ENCODE measurements at regions not wholly inside any gene's neighbourhood (a gene's known extent, or its start where the extent isn't known, plus 50 kb on each side); places are given as distances from the start of the nearest gene placed in this dataset.
A peak's percentile ranks its signal among the peaks of the same experiment; 100 is the strongest.

DNA sequence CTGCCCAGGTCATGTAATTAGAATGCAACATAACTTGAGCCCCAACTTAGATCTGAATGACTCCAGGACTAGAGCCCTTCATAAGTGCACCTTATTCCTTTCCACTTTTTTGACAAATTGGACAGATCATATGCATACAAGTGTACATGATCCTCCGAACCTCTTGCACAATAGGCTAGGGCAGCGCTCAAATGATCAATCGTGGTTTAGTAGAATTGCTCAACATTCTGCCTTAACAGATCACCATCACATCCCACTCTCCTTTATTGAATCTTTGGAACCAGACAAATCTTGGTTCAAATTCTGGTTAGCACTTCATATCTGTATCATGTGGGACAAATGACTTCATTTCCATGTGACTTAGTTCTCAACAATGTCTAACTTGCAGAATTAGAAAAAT lies 106.8 kb upstream of the CDIN1 start:
- no peaks in the 10 kb centered on the region for H3K27me3 ChIP-seq (ENCODE audit: control insufficient read depth, insufficient read depth, low read length)
- H3K36me3 ChIP-seq (ENCODE audit: control insufficient read depth, insufficient read depth, low read length): no peaks in the 10 kb centered on the region
- H3K4me3 ChIP-seq (ENCODE audit: low read depth, low read length): no peak overlapping the region
- TF ChIP-seq, protein P1, sequence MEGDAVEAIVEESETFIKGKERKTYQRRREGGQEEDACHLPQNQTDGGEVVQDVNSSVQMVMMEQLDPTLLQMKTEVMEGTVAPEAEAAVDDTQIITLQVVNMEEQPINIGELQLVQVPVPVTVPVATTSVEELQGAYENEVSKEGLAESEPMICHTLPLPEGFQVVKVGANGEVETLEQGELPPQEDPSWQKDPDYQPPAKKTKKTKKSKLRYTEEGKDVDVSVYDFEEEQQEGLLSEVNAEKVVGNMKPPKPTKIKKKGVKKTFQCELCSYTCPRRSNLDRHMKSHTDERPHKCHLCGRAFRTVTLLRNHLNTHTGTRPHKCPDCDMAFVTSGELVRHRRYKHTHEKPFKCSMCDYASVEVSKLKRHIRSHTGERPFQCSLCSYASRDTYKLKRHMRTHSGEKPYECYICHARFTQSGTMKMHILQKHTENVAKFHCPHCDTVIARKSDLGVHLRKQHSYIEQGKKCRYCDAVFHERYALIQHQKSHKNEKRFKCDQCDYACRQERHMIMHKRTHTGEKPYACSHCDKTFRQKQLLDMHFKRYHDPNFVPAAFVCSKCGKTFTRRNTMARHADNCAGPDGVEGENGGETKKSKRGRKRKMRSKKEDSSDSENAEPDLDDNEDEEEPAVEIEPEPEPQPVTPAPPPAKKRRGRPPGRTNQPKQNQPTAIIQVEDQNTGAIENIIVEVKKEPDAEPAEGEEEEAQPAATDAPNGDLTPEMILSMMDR (IDR thresholded peaks at IDR 0.05; ENCODE audit: insufficient read depth, low read length, severe bottlenecking): no peak
- DNase-seq (ENCODE audit: low read depth) (peak; percentile 19), FAIRE-seq (no peak)

DNA sequence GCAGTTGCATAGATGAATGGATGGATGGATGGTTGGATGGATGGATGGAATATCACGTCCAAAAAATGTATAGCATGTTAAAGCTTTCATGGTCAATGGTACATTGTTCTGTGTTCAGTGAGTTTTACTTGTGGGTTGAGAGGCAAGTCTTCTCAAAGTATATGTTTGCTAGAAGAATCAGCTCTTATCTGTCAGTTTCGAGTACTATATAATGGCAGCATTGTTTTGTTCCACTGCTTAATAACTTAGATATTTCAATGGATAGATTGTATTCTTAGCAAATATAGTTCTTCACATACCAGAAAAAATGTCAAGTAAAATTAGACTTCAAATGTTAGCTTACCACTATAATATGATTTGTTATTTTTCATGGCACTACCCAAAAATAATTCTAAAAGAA lies 100.9 kb upstream of the CDIN1 start:
- FAIRE-seq (no peak), DNase-seq (ENCODE audit: low read depth) (no peak)
- H3K27me3 ChIP-seq (ENCODE audit: control insufficient read depth, insufficient read depth, low read length): no peaks in the 10 kb centered on the region
- H3K36me3 ChIP-seq (ENCODE audit: control insufficient read depth, insufficient read depth, low read length): no peaks in the 10 kb centered on the region
- no peak overlapping the region for H3K4me3 ChIP-seq (ENCODE audit: low read depth, low read length)
- TF ChIP-seq, protein P1 (IDR thresholded peaks at IDR 0.05; ENCODE audit: insufficient read depth, low read length, severe bottlenecking): no peak

GRCh38 chr15:36479200-36479896 lies 100.1 kb upstream of the CDIN1 start:
- Histone ChIP-seq H3K4me3 (ENCODE audit: low read depth, low read length) (no peak overlapping the region), H3K27me3 (ENCODE audit: control insufficient read depth, insufficient read depth, low read length) (no peaks in the 10 kb centered on the region), H3K36me3 (ENCODE audit: control insufficient read depth, insufficient read depth, low read length) (no peaks in the 10 kb centered on the region)
- TF ChIP-seq, protein P1 (IDR thresholded peaks at IDR 0.05; ENCODE audit: insufficient read depth, low read length, severe bottlenecking): no peak
- DNase-seq (ENCODE audit: low read depth) (peak; percentile 27), FAIRE-seq (no peak)

- FAIRE-seq (no peak), DNase-seq (ENCODE audit: low read depth) (no peak)
- Histone ChIP-seq H3K4me3 (ENCODE audit: low read depth, low read length) (no peak overlapping the region), H3K27me3 (ENCODE audit: control insufficient read depth, insufficient read depth, low read length) (no peaks in the 10 kb centered on the region), H3K36me3 (ENCODE audit: control insufficient read depth, insufficient read depth, low read length) (no peaks in the 10 kb centered on the region)
- TF ChIP-seq, protein P1 (IDR thresholded peaks at IDR 0.05; ENCODE audit: insufficient read depth, low read length, severe bottlenecking): no peak
Measured at GRCh38 chr15:36481156-36481555, 98.3 kb upstream of the CDIN1 start.

DNA sequence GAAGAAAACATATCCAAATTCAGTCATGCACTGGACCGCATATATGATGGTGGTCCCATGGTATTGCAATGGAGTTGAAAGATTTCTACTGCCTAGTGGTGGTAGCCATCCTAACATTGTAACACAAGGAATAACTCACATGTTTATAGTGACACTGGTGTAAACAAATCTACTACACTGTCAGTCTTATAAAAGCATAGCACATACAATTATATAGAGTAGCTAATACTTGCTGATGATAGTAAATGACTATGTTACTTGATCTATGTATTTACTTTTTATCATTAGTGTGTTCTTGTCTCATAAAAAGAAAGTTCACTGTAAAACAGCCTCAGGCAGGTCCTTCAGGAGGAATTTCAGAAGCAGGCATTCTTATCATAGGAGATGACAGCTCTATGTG lies 96.0 kb upstream of the CDIN1 start:
- FAIRE-seq (no peak), DNase-seq (ENCODE audit: low read depth) (no peak)
- TF ChIP-seq, protein P1 (IDR thresholded peaks at IDR 0.05; ENCODE audit: insufficient read depth, low read length, severe bottlenecking): no peak

More for the DNA sequence above, 96.0 kb upstream of the CDIN1 start:
- Histone ChIP-seq H3K36me3 (ENCODE audit: control insufficient read depth, insufficient read depth, low read length) (no peaks in the 10 kb centered on the region), H3K27me3 (ENCODE audit: control insufficient read depth, insufficient read depth, low read length) (no peaks in the 10 kb centered on the region), H3K4me3 (ENCODE audit: low read depth, low read length) (no peak overlapping the region)
